ENCODE measurements at regions not wholly inside any gene's neighbourhood (a gene's known extent, or its start where the extent isn't known, plus 50 kb on each side); places are given as distances from the start of the nearest gene placed in this dataset.
"Not testable (repeated sequence)": the region's sequence is repeated elsewhere in the genome, so short reads cannot be mapped to it uniquely, and the experiment has no call there.

DNA sequence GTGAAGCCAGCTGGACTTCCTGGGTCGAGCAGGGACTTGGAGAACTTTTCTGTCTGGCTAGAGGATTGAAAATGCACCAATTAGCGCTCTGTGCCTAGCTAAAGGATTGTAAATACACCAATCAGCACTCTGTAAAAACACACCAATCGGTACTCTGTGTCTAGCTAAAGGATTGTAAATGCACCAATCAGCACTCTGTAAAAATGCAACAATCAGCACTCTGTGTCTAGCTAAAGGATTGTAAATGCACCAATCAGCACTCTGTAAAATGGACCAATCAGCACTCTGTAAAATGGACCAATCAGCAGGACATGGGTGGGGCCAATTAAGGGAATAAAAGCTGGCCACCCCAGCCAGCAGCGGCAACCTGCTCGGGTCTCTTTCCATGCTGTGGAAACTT, 97.3 kb upstream of the GALNT15 start:
- not testable (repeated sequence) for DNase-seq

DNA sequence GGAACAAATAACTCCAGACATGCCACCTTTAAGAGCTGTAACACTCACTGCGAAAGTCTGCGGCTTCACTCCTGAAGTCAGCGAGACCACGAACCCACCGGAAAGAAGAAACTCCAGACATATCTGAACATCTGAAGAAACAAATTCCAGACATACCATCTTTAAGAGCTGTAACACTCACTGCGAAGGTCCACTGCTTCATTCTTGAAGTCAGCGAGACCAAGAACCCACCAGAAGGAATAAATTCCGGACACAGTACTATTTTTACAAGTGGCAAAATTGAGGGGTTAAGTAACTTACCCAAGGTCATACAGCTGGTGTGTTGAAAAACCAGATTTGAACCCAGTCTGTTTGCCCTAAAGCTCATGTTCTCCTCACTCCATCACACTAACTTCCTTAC, 96.8 kb upstream of the GALNT15 start:
- not testable (repeated sequence) for DNase-seq

DNA sequence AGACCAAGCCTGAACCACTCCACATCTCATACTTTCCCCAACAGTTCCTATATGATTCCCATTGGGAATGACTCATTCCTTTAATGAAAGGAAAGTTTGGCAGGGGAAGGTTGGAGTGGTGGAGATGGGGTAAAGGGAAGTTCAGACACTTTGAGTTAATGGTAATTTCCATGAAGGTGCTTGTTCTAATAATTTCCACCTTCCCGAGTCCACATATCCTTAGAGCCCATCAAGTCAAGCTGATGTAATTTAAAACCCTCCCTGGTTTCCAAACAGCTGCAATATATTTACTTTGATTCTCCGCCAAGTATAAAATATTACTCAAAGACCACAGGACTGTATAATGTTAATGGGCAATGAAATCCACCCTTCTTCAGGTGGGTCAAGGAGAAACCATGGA, 95.0 kb upstream of the GALNT15 start:
- peak; percentile 65 for DNase-seq

GRCh38 chr3:16081661-16082060, 92.8 kb upstream of the GALNT15 start:
- DNase-seq: no peak

- no peak for DNase-seq
Observed at GRCh38 chr3:16084887-16085286, 89.6 kb upstream of the GALNT15 start.

DNA sequence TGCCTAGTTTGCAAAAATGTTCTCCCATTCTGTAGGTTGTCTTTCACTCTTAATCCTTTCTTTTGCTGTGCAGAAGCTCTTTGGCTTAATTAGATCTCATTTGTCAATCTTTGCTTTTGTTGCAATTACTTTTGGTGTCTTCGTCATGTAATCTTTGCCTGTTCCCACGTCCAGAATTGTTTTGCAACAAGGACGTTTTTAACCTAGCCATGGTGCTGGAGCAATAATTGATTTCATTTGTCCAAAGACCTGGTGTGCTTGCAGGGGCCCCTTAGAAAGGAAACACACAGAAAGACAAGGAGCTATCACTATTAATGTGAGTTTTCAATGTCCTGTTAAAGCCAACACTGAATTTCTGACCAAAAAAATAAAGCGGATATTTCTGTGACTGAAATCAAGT, 89.1 kb upstream of the GALNT15 start:
- no peak for DNase-seq

DNA sequence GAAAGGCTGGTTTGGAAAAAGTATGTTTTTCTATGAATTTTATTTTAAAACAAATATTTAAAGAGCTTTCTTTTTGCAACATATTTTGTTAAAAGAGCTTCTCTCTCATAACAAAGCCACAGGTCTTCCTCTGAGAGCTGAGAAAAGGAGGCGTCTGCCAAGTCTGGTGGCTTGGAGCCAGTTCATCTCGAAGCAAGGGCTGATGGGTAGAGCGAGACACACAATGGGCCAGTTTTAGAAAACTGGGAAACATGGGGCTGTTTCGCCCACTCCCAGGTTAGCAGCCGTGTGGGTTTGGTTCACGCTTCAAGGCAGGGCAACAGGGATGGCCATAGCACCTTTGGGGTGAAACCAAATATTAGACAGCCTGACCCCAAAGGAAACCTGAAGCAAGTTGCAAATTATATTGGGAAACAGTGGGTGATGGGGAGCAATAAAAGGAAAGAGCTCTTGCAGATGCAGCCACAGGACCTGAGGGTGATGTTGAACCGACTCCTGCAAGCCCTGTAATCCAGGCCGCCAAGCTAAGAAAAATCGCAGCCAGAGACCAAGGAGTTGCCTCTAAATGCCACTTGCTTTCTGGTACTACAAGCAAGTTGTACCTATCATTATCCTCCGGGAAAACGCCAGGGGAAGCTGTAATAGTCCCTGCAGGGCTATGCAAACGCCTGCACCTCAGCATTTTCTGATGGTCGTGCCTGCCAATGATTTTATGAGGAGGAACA, 88.4 kb upstream of the GALNT15 start:
- no peak for DNase-seq

GRCh38 chr3:16086690-16087089, 87.8 kb upstream of the GALNT15 start:
- no peak for DNase-seq

- no peak for DNase-seq
Observed at GRCh38 chr3:16088496-16088895, 86.0 kb upstream of the GALNT15 start.

- DNase-seq: no peak
Observed at GRCh38 chr3:16089521-16089920, 85.0 kb upstream of the GALNT15 start.

GRCh38 chr3:16090024-16090423, 84.5 kb upstream of the GALNT15 start:
- no peak for DNase-seq

DNA sequence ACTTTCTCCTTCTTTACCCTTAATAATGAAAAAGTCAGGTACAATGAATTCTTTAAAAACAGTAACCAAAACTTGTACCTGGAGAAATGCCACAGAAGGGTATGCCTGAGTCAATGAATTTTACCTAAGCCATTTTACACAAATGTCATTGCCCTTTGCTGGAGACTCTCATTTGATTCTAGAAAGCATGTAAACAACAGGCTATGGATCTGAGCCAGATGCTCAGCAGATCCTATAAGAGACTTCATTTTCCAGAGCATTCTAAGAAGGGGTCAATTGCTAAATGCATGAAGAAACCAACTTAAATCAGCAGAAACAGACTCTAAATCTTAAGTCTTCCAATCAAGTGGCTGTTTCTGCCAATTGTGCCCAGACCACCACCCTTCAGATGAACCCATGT, 83.8 kb upstream of the GALNT15 start:
- no peak for DNase-seq

GRCh38 chr3:16092923-16093322, 81.6 kb upstream of the GALNT15 start:
- no peak for DNase-seq

- DNase-seq: no peak
Observed at GRCh38 chr3:16101295-16102186, 72.9 kb upstream of the GALNT15 start.

DNA sequence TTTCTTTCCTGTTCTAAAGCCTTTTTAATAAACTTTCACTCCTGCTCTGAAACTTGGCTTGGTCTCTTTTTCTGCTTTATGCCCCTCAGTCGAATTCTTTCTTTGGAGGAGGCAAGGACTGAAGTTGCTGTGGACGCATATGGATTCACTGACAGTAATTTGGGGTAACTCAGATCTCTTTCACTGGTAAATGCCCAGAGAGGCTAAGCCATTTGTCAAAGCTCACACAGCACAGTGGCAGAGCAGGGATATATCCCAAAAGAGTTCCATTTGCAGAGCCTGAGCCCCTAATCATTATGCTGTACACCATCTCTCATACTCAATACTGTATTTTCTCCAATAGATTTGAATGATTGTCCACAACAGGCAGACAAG, 72.3 kb upstream of the GALNT15 start:
- no peak for DNase-seq

- no peak for DNase-seq
Observed at GRCh38 chr3:16102905-16103364, 71.5 kb upstream of the GALNT15 start.

GRCh38 chr3:16103472-16103871, 71.0 kb upstream of the GALNT15 start:
- DNase-seq: no peak

- DNase-seq: no peak
Observed at GRCh38 chr3:16104156-16104555, 70.3 kb upstream of the GALNT15 start.

- no peak for DNase-seq
Observed at GRCh38 chr3:16106050-16106449, 68.4 kb upstream of the GALNT15 start.

DNA sequence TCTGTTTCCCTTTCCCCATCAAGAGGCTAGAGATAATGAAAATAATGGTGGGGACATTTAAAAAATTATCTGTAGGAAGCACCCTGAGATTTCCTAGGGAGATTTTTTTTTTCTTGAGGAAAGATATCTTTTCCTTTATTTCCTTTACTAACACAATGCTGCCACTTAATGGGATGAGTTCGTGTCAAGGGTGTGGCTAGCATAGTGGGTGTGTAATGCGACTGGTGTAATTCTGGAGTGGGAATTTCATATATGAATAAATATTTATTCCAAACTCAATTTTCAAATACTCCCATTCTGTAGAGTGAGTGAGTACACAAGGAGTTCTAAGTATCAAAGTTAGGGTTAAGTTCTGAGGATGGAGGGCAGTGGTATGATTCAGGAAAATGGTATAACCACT, 66.1 kb upstream of the GALNT15 start:
- no peak for DNase-seq

DNA sequence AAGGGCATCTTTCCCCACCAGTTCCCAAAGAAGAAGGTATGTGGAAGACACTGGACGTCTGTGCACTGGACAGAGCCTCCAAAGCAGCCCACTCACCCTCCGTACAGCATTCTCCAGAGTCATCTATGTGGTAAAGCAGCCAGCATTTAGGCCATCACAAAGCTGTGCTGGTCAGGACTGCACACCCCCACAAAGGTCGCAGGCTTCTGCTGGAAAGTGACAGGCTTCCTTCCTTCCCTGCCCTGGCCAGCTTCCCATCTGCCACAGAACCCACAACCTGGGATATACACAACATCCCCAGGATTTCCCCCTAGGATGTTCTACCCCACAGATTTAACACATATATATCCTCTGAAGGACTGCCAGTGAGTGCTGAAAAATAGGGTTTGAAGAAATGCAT, 64.6 kb upstream of the GALNT15 start:
- DNase-seq: no peak

DNA sequence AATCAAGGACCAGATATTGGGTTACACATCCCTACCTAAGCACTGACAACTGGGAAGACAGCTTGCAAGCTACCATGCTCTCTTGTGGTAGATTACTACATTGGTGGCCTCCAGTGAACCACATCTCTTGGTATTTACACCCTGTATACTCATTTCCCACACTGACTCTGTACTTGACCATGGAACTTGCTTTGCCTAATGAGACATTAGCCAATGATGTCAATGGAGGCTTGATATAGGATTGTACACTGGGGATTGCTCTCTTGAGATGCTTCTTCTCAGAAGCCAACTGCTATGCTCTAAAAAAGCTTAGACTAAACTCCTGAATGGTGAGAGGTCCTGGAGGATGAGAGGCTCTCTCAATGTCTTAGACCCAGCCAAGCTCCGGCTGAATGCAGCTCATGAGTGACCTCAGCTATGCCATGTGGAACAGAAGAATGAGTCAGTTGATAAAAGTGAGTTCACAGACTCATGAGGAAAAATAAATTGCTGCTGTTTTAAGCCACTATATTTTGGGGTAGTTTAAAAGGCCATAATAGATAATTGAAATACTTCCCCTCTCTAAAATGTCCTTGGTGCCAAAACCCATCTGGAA, 61.5 kb upstream of the GALNT15 start:
- no peak for DNase-seq

DNA sequence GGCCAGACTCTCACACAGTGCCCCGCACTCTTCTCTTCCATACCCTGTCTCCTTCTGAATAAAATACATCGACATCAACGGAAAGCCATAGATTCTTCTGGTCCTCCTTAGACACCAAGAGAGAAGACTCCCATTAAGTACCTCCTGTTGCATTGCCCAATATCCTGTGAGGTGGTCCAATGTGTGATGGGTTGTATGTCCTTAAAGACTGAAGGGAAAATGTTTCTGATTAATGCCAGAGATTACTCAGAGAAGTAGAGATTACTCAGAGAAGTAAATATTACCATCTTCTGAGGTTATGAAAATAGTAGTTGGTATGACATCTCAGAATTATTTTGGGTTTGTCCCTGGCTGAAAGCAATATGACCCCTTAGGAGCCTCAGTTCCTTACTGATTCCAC, 60.8 kb upstream of the GALNT15 start:
- DNase-seq: no peak

- DNase-seq: no peak
Observed at GRCh38 chr3:16114429-16114828, 60.1 kb upstream of the GALNT15 start.

All from DMS79 treated with DMSO at 0.1 percent for 48 hours (cell line).